PC-3 (cell line): ENCODE measurements at regions not wholly inside any gene's neighbourhood (a gene's known extent, or its start where the extent isn't known, plus 50 kb on each side); places are given as distances from the start of the nearest gene placed in this dataset.

Experiments used
- ATAC-seq: fragments of 200-7000 bp; cut with Tn5 transposase; 2 replicates; pipeline ENCODE4 v1.9.1; 2020; ENCODE audit warnings: mild to moderate bottlenecking, moderate library complexity
- BruUV-seq: library from RNA; stranded (reverse); fragments of 400-500 nt; replicated peaks from 2 replicates; lab custom pipeline; 2021; lab: Mats Ljungman, UMichigan
- CTCF ChIA-PET: fragments of 300-600 bp; sonication (Branson Sonifier 250); formaldehyde crosslinking; loops from one replicate; lab custom pipeline; 2022; ENCODE audit warnings: antibody characterized with exemption; lab: Charles Lee
- POLR2A ChIA-PET: fragments of 300-600 bp; sonication (Branson Sonifier 250); formaldehyde crosslinking; loops from one replicate; lab custom pipeline; 2022; ENCODE audit warnings: antibody characterized with exemption; ENCODE audit not compliant: unreplicated experiment; lab: Charles Lee
- DNase-seq: peaks from one replicate; pipeline ENCODE4 v3.0.0-alpha.2; 2015
- H2AFZ ChIP-seq: fragments of 300-600 bp; sonication (generic); 2 replicates; pipeline ENCODE4 v1.6.0; 2016; ENCODE audit warnings: antibody characterized with exemption, low read length
- H3F3A ChIP-seq: fragments of 300-600 bp; sonication (generic); one replicate; pipeline ENCODE4 v1.6.0; 2017; ENCODE audit warnings: antibody characterized with exemption, low read length, control low read depth, mild to moderate bottlenecking; ENCODE audit not compliant: unreplicated experiment
- H3K27ac ChIP-seq: fragments of 300-600 bp; sonication (generic); 2 replicates; pipeline ENCODE4 v1.5.1; 2016; ENCODE audit warnings: mild to moderate bottlenecking, low read length
- H3K27me3 ChIP-seq: fragments of 300-600 bp; sonication (generic); 2 replicates; pipeline ENCODE4 v1.6.1; 2016; ENCODE audit warnings: low read length, mixed read lengths
- H3K36me3 ChIP-seq: fragments of 300-600 bp; sonication (generic); 2 replicates; pipeline ENCODE4 v1.6.1; 2016; ENCODE audit warnings: low read depth, mixed run types, low read length, mixed read lengths
- H3K4me1 ChIP-seq: fragments of 300-600 bp; sonication (generic); 2 replicates; pipeline ENCODE4 v1.5.1; 2016; ENCODE audit warnings: low read length; ENCODE audit not compliant: insufficient read depth
- H3K4me2 ChIP-seq: fragments of 300-600 bp; sonication (generic); 2 replicates; pipeline ENCODE4 v1.6.0; 2016; ENCODE audit warnings: low read length
- H3K4me3 ChIP-seq: fragments of 300-600 bp; sonication (generic); 2 replicates; pipeline ENCODE4 v1.5.1; 2016; ENCODE audit warnings: mild to moderate bottlenecking, low read length, mixed read lengths
- H3K79me2 ChIP-seq: fragments of 300-600 bp; sonication (generic); 2 replicates; pipeline ENCODE4 v1.6.1; 2017; ENCODE audit warnings: low read length, mixed read lengths
- H3K9ac ChIP-seq: fragments of 300-600 bp; sonication (generic); 2 replicates; pipeline ENCODE4 v1.6.0; 2016; ENCODE audit warnings: mild to moderate bottlenecking, low read length
- H3K9me2 ChIP-seq: fragments of 300-600 bp; sonication (generic); replicated peaks from 2 replicates; pipeline ENCODE4 v1.6.1; 2016; ENCODE audit warnings: mixed run types, low read length, mixed read lengths
- H3K9me3 ChIP-seq: fragments of 300-600 bp; sonication (generic); 2 replicates; pipeline ENCODE4 v1.6.1; 2016; ENCODE audit warnings: low read length, mixed read lengths
- H4K20me1 ChIP-seq: fragments of 300-600 bp; sonication (generic); 2 replicates; pipeline ENCODE4 v1.6.1; 2016; ENCODE audit warnings: low read length, mixed read lengths
- CTCF ChIP-seq: fragments of 300-600 bp; sonication (generic); conservative IDR thresholded peaks from 2 replicates; pipeline ENCODE4 v1.5.1; 2017; ENCODE audit warnings: antibody characterized with exemption, low read depth, mild to moderate bottlenecking, low read length
- EZH2 ChIP-seq: fragments of 300-600 bp; sonication (generic); IDR thresholded peaks from one replicate; pipeline ENCODE4 v1.6.1; 2017; ENCODE audit warnings: antibody characterized with exemption, mild to moderate bottlenecking, low read length; ENCODE audit not compliant: unreplicated experiment
- EZH2phosphoT487 ChIP-seq: fragments of 300-600 bp; sonication (generic); IDR thresholded peaks from 2 replicates; pipeline ENCODE4 v1.6.1; 2018; ENCODE audit warnings: mild to moderate bottlenecking, antibody characterized with exemption, low read length, borderline replicate concordance
- intact Hi-C: fragments of 100-400 bp; cut with micrococcal nuclease; formaldehyde crosslinking; loops from 2 replicates; pipeline ENCODE4 v1.9.0; 2023

- H3K4me3 ChIP-seq: peak overlapping the region; percentile 3; the same call in 1 of the 2 replicates
- H3K36me3 ChIP-seq: no peaks in the 10 kb centered on the region
- no peaks in the 10 kb centered on the region for H3K27me3 ChIP-seq
- no peaks in the 10 kb centered on the region for H3K9me3 ChIP-seq
- BruUV-seq: no TSS peak
- ChIA-PET POLR2A (interaction anchor here (0.6 to 1.0 kb wide), 4 partner anchors 17 to 164 kb away, joined by 3 to 7 read pairs (median 4); no protein-coding TSS in a partner anchor), CTCF (interaction anchor here (0.6 kb wide), 3 partner anchors 110 to 180 kb away, joined by 3 to 4 read pairs (median 3); no protein-coding TSS in a partner anchor)
- TF ChIP-seq EZH2 (no peak), EZH2phosphoT487 (no peak), CTCF (no peak)
- H3K27ac ChIP-seq: peak overlapping the region; percentile 87
- ATAC-seq (no peak), DNase-seq (peak; percentile 41)
- intact Hi-C loops: loop anchor here (5.0 to 10.0 kb wide), 6 partner anchors 44 to 329 kb away; no protein-coding TSS in a partner anchor
- H3K9ac ChIP-seq: peak overlapping the region; percentile 73
- no peaks in the 10 kb centered on the region for H3K9me2 ChIP-seq
- peaks cover 64% of the 10 kb centered on the region for H3K4me1 ChIP-seq
- 0 out of 2 replicates have a peak, but pooled peaks cover 3% of the 10 kb centered on the region for H3K79me2 ChIP-seq
- H3K4me2 ChIP-seq: peak overlapping the region; percentile 86
- H3F3A ChIP-seq: peaks cover 8% of the 10 kb centered on the region
- peak overlapping the region; percentile 66 for H2AFZ ChIP-seq
- no peaks in the 10 kb centered on the region for H4K20me1 ChIP-seq
Measured at GRCh38 chr20:53736122-53736756, 142.6 kb upstream of the ZNF217 start.

GRCh38 chr20:53735536-53736050 lies 142.0 kb upstream of the ZNF217 start:
- POLR2A ChIA-PET: interaction anchor here (0.6 kb wide), 2 partner anchors 29 to 93 kb away, joined by 3 read pairs; no protein-coding TSS in a partner anchor

More at GRCh38 chr20:53735536-53736050, 142.0 kb upstream of the ZNF217 start:
- Histone ChIP-seq H3F3A (peaks cover 8% of the 10 kb centered on the region), H3K79me2 (0 out of 2 replicates have a peak, but pooled peaks cover 3% of the 10 kb centered on the region), H3K9me2 (no peaks in the 10 kb centered on the region), H2AFZ (peak overlapping the region; percentile 39), H3K4me2 (peak overlapping the region; percentile 51), H4K20me1 (no peaks in the 10 kb centered on the region), H3K9me3 (no peaks in the 10 kb centered on the region), H3K27ac (peak overlapping the region; percentile 65), H3K36me3 (no peaks in the 10 kb centered on the region), H3K4me1 (peaks cover 58% of the 10 kb centered on the region), H3K27me3 (no peaks in the 10 kb centered on the region), H3K4me3 (peak overlapping the region; percentile 3; the same call in 1 of the 2 replicates), H3K9ac (peak overlapping the region; percentile 4)
- DNase-seq: peak; percentile 98
- CTCF ChIA-PET: interaction anchor here (0.6 kb wide), 2 partner anchors 110 to 172 kb away, joined by 3 to 4 read pairs; no protein-coding TSS in a partner anchor
- TF ChIP-seq EZH2phosphoT487 (no peak), CTCF (no peak), EZH2 (no peak)
- intact Hi-C loops: loop anchor here (5.0 to 10.0 kb wide), 6 partner anchors 43 to 329 kb away; no protein-coding TSS in a partner anchor
- no TSS peak for BruUV-seq
- ATAC-seq: peak; percentile 54
